IMR-90 (cell line): ENCODE measurements at regions not wholly inside any gene's neighbourhood (a gene's known extent, or its start where the extent isn't known, plus 50 kb on each side); places are given as distances from the start of the nearest gene placed in this dataset.

Experiments used
- ATAC-seq: fragments of 200-7000 bp; cut with Tn5 transposase; 2 replicates; pipeline ENCODE4 v1.9.1; 2020; ENCODE audit warnings: low read depth, mild to moderate bottlenecking, moderate library complexity
- BruUV-seq: library from RNA; stranded (reverse); fragments of 400-500 nt; replicated peaks from 2 replicates; lab custom pipeline; 2021; lab: Mats Ljungman, UMichigan
- CTCF ChIA-PET: fragments of 300-600 bp; formaldehyde crosslinking; extraction: SDS; loops from one replicate; lab custom pipeline; 2021; ENCODE audit warnings: antibody characterized with exemption; lab: Yijun Ruan, JAX
- POLR2A ChIA-PET: fragments of 300-600 bp; sonication (Branson Sonifier 250); formaldehyde crosslinking; loops from one replicate; lab custom pipeline; 2022; ENCODE audit warnings: antibody characterized with exemption; ENCODE audit not compliant: unreplicated experiment; lab: Charles Lee
- DNase-seq: peaks from one replicate; pipeline ENCODE4 v3.0.0; 2013
- H2AFZ ChIP-seq: replicated peaks from 2 replicates; pipeline ENCODE3; 2013; ENCODE audit warnings: low read length, mild to moderate bottlenecking; ENCODE audit not compliant: poor library complexity
- H2AK5ac ChIP-seq: 2 replicates; pipeline ENCODE4 v1.6.1; 2013; ENCODE audit warnings: low read depth, low read length, inconsistent platforms
- H2AK9ac ChIP-seq: replicated peaks from 2 replicates; pipeline ENCODE3; 2013; ENCODE audit warnings: mild to moderate bottlenecking, low read depth, low read length, moderate library complexity; ENCODE audit not compliant: poor library complexity
- H2BK120ac ChIP-seq: 2 replicates; pipeline ENCODE4 v1.6.1; 2013; ENCODE audit warnings: low read depth, low read length, inconsistent platforms
- H2BK15ac ChIP-seq: 3 replicates; pipeline ENCODE4 v1.6.1; 2013; ENCODE audit warnings: low read depth, low read length, inconsistent platforms
- H2BK20ac ChIP-seq: 2 replicates; pipeline ENCODE4 v1.6.1; 2013; ENCODE audit warnings: low read depth, mild to moderate bottlenecking, inconsistent platforms, low read length, moderate library complexity
- H2BK5ac ChIP-seq: 2 replicates; pipeline ENCODE4 v1.6.1; 2013; ENCODE audit warnings: mild to moderate bottlenecking, low read depth, low read length, inconsistent platforms; ENCODE audit not compliant: poor library complexity, severe bottlenecking
- H3K14ac ChIP-seq: replicated peaks from 2 replicates; pipeline ENCODE4 v1.6.1; 2013; ENCODE audit warnings: low read depth, low read length, inconsistent platforms
- H3K18ac ChIP-seq: 2 replicates; pipeline ENCODE4 v1.6.1; 2013; ENCODE audit warnings: low read depth, low read length, control low read depth
- H3K23ac ChIP-seq: 2 replicates; pipeline ENCODE4 v1.6.1; 2013; ENCODE audit warnings: low read depth, low read length, inconsistent platforms
- H3K27ac ChIP-seq: 2 replicates; pipeline ENCODE4 v1.5.1; 2013; ENCODE audit warnings: mild to moderate bottlenecking, control low read depth, low read length; ENCODE audit not compliant: insufficient read depth
- H3K27me3 ChIP-seq: 2 replicates; pipeline ENCODE4 v1.6.1; 2013; ENCODE audit warnings: low read length; ENCODE audit not compliant: control insufficient read depth, insufficient read depth
- H3K36me3 ChIP-seq: 2 replicates; pipeline ENCODE4 v1.6.1; 2013; ENCODE audit warnings: low read length, mixed read lengths; ENCODE audit not compliant: control insufficient read depth, insufficient read depth
- H3K4ac ChIP-seq: 2 replicates; pipeline ENCODE4 v1.6.1; 2013; ENCODE audit warnings: low read depth, low read length, inconsistent platforms
- H3K4me1 ChIP-seq: 2 replicates; pipeline ENCODE4 v1.6.1; 2013; ENCODE audit warnings: low read length, mixed read lengths; ENCODE audit not compliant: control insufficient read depth, insufficient read depth
- H3K4me2 ChIP-seq: 2 replicates; pipeline ENCODE4 v1.6.1; 2013; ENCODE audit warnings: low read depth, mild to moderate bottlenecking, control low read depth, low read length, moderate library complexity
- H3K4me3 ChIP-seq: 2 replicates; pipeline ENCODE4 v1.5.1; 2013; ENCODE audit warnings: low read depth, mild to moderate bottlenecking, control low read depth, low read length, moderate library complexity; ENCODE audit not compliant: insufficient read depth
- H3K56ac ChIP-seq: 2 replicates; pipeline ENCODE4 v1.6.1; 2013; ENCODE audit warnings: low read length, inconsistent platforms; ENCODE audit not compliant: insufficient read depth; ENCODE audit errors: extremely low read depth
- H3K79me1 ChIP-seq, 2 experiments: 2 replicates each; pipeline ENCODE4 v1.6.1; 2013; ENCODE audit warnings: low read length in 2 of 2, inconsistent platforms in 1 of 2, low read depth in 1 of 2
- H3K9ac ChIP-seq: 2 replicates; pipeline ENCODE4 v1.6.1; 2013; ENCODE audit warnings: low read depth, low read length, control low read depth
- H3K9me1 ChIP-seq: 2 replicates; pipeline ENCODE4 v1.6.1; 2013; ENCODE audit warnings: low read length, inconsistent platforms; ENCODE audit not compliant: insufficient read depth
- H3K9me3 ChIP-seq: 2 replicates; pipeline ENCODE4 v1.6.1; 2013; ENCODE audit warnings: low read length; ENCODE audit not compliant: control insufficient read depth, insufficient read depth
- H4K20me1 ChIP-seq: 2 replicates; pipeline ENCODE4 v1.6.1; 2013; ENCODE audit warnings: low read length, inconsistent platforms; ENCODE audit not compliant: insufficient read depth
- H4K5ac ChIP-seq: 2 replicates; pipeline ENCODE4 v1.6.1; 2013; ENCODE audit warnings: mild to moderate bottlenecking, low read depth, low read length, control low read depth
- H4K8ac ChIP-seq, 2 experiments: 2 replicates each; pipeline ENCODE4 v1.6.1; 2013; ENCODE audit warnings: low read depth in 2 of 2, low read length in 2 of 2, control low read depth in 1 of 2, inconsistent platforms in 1 of 2
- H4K91ac ChIP-seq: 2 replicates; pipeline ENCODE4 v1.6.1; 2013; ENCODE audit warnings: low read depth, low read length, inconsistent platforms; ENCODE audit not compliant: insufficient read depth
- MAFK ChIP-seq: IDR thresholded peaks from 2 replicates; pipeline ENCODE4 v1.6.1; 2012; ENCODE audit warnings: low read depth, low read length, improper control_type of control experiment
- dilution Hi-C: fragments of 300-500 bp; cut with HindIII; formaldehyde crosslinking; loops from one replicate; pipeline ENCODE4 v1.14.3; 2018; ENCODE audit warnings: low sequenced_read_pairs; ENCODE audit not compliant: unreplicated experiment
- in situ Hi-C: fragments of 300-500 bp; cut with MboI; formaldehyde crosslinking; loops from 3 replicates; pipeline ENCODE4 v1.14.3; 2019; ENCODE audit warnings: low sequenced_read_pairs, inconsistent platforms, mixed read lengths
- intact Hi-C: fragments of 100-400 bp; cut with micrococcal nuclease; formaldehyde crosslinking; loops from 2 replicates; pipeline ENCODE4 v1.10.0; 2022
- TF ChIP-seq, protein P1 (sequence below): fragments of 150-350 bp; IDR thresholded peaks from 2 replicates; pipeline ENCODE4 v1.6.1; 2017; ENCODE audit warnings: mild to moderate bottlenecking, antibody characterized with exemption, low read length, low read depth

- BruUV-seq, result no TSS peak
- CTCF ChIA-PET, result no interaction called here
- dilution Hi-C loops, result no loop called here
Measured at GRCh38 chrX:149283853-149284252, 221.3 kb downstream of the IDS start.

More at GRCh38 chrX:149283853-149284252, 221.3 kb downstream of the IDS start:
- no peaks in the 10 kb centered on the region for H4K20me1 ChIP-seq
- H3K4ac ChIP-seq, result no peak overlapping the region
- H2BK5ac ChIP-seq, result no peak overlapping the region
- no peak overlapping the region for H2BK15ac ChIP-seq
- ATAC-seq (no peak), DNase-seq (no peak)
- no peak overlapping the region for H2AK5ac ChIP-seq
- no peak overlapping the region for H3K4me3 ChIP-seq
- no peak overlapping the region for H2BK20ac ChIP-seq
- no peak overlapping the region for H3K18ac ChIP-seq
- H4K5ac ChIP-seq, result no peak overlapping the region
- H3K36me3 ChIP-seq, result no peaks in the 10 kb centered on the region
- TF ChIP-seq MAFK, result peak; percentile 87
- TF ChIP-seq, protein P1, sequence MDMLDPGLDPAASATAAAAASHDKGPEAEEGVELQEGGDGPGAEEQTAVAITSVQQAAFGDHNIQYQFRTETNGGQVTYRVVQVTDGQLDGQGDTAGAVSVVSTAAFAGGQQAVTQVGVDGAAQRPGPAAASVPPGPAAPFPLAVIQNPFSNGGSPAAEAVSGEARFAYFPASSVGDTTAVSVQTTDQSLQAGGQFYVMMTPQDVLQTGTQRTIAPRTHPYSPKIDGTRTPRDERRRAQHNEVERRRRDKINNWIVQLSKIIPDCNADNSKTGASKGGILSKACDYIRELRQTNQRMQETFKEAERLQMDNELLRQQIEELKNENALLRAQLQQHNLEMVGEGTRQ, result no peak
- no peaks in the 10 kb centered on the region for H3K4me1 ChIP-seq
- H4K91ac ChIP-seq, result no peak overlapping the region
- no peak overlapping the region for H3K23ac ChIP-seq
- no peaks in the 10 kb centered on the region for H3K9me3 ChIP-seq
- H3K27ac ChIP-seq, result no peak overlapping the region
- H3K27me3 ChIP-seq, result no peaks in the 10 kb centered on the region
- no peak overlapping the region for H3K4me2 ChIP-seq
- no peak overlapping the region for H2AK9ac ChIP-seq
- in situ Hi-C loops (loop anchor here (25.0 kb wide), 1 partner anchor 1247 kb away; no protein-coding TSS in a partner anchor), intact Hi-C loops (no loop called here)
- H2AFZ ChIP-seq, result no peak overlapping the region
- no peak overlapping the region for H4K8ac ChIP-seq
- no peaks in the 10 kb centered on the region for H3K9me1 ChIP-seq
- no peaks in the 10 kb centered on the region for H3K79me1 ChIP-seq
- H2BK120ac ChIP-seq, result no peak overlapping the region
- POLR2A ChIA-PET, result no interaction called here
- no peak overlapping the region for H3K56ac ChIP-seq
- no peak overlapping the region for H3K9ac ChIP-seq
- H3K14ac ChIP-seq, result no peak overlapping the region
